ENCODE measurements at regions not wholly inside any gene's neighbourhood (a gene's known extent, or its start where the extent isn't known, plus 50 kb on each side); places are given as distances from the start of the nearest gene placed in this dataset.

DNA sequence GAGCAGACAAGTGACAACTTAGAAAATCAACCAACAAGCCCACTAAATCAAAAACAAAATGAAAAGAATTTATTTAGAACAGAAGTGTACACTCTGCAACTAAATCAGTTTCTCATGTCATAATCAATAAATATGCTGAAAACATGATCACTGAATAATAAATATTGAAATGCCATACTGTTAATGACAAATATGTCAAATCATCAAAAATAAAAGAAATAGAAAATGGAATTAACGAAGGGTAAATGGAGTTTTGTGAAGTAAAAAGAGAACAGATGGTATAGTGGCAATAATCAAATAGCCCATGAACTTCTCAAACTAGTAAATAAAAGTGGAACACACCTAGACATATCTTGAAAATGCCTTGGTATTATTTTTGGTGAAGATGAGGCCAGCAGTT, 744.9 kb downstream of the TAF11L14 start:
- TF ChIP-seq, protein P1, sequence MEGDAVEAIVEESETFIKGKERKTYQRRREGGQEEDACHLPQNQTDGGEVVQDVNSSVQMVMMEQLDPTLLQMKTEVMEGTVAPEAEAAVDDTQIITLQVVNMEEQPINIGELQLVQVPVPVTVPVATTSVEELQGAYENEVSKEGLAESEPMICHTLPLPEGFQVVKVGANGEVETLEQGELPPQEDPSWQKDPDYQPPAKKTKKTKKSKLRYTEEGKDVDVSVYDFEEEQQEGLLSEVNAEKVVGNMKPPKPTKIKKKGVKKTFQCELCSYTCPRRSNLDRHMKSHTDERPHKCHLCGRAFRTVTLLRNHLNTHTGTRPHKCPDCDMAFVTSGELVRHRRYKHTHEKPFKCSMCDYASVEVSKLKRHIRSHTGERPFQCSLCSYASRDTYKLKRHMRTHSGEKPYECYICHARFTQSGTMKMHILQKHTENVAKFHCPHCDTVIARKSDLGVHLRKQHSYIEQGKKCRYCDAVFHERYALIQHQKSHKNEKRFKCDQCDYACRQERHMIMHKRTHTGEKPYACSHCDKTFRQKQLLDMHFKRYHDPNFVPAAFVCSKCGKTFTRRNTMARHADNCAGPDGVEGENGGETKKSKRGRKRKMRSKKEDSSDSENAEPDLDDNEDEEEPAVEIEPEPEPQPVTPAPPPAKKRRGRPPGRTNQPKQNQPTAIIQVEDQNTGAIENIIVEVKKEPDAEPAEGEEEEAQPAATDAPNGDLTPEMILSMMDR (IDR thresholded peaks at IDR 0.05; ENCODE audit: borderline replicate concordance, extremely low read depth, low read length, poor library complexity, severe bottlenecking): no peak
- TF ChIP-seq EZH2 (IDR thresholded peaks at IDR 0.05; ENCODE audit: borderline replicate concordance, low read depth, low read length, severe bottlenecking): no peak

Data from DND-41 (cell line).